HG03159 (cell line): ENCODE measurements at regions not wholly inside any gene's neighbourhood (a gene's known extent, or its start where the extent isn't known, plus 50 kb on each side); places are given as distances from the start of the nearest gene placed in this dataset.

Source experiments
- ATAC-seq: cut with Tn5 transposase; IDR thresholded peaks from one replicate; pipeline ENCODE4 v1.9.1; 2021; ENCODE audit warnings: mild to moderate bottlenecking, moderate library complexity; ENCODE audit not compliant: unreplicated experiment

GRCh38 chr2:147657086-147658000 is 187.5 kb upstream of the ACVR2A start:
- peak; percentile 62 for ATAC-seq

- no peak for ATAC-seq
Observed at GRCh38 chr2:147649998-147650397, 194.8 kb upstream of the ACVR2A start.

- no peak for ATAC-seq
Observed at GRCh38 chr2:147649286-147649685, 195.5 kb upstream of the ACVR2A start.

- ATAC-seq = no peak
Observed at GRCh38 chr2:147648471-147648870, 196.4 kb upstream of the ACVR2A start.

GRCh38 chr2:147647816-147648215 is 197.0 kb upstream of the ACVR2A start:
- ATAC-seq = no peak

GRCh38 chr2:147646818-147647468 is 197.9 kb upstream of the ACVR2A start:
- no peak for ATAC-seq

GRCh38 chr2:147644491-147644890 is 200.3 kb upstream of the ACVR2A start:
- no peak for ATAC-seq

GRCh38 chr2:147642765-147643164 is 202.1 kb upstream of the ACVR2A start:
- ATAC-seq = no peak

- ATAC-seq = no peak
Observed at GRCh38 chr2:147641651-147642050, 203.2 kb upstream of the ACVR2A start.

GRCh38 chr2:147639891-147640290 is 204.9 kb upstream of the ACVR2A start:
- ATAC-seq = peak; percentile 87

GRCh38 chr2:147639386-147639785 is 205.4 kb upstream of the ACVR2A start:
- ATAC-seq = no peak

- no peak for ATAC-seq
Observed at GRCh38 chr2:147636886-147637285, 207.9 kb upstream of the ACVR2A start.

GRCh38 chr2:147636238-147636882 is 208.5 kb upstream of the ACVR2A start:
- ATAC-seq = no peak

GRCh38 chr2:147634826-147635225 is 210.0 kb upstream of the ACVR2A start:
- ATAC-seq = no peak

GRCh38 chr2:147632198-147632597 is 212.6 kb upstream of the ACVR2A start:
- ATAC-seq = no peak

GRCh38 chr2:147631294-147631693 is 213.5 kb upstream of the ACVR2A start:
- no peak for ATAC-seq

- ATAC-seq = no peak
Observed at GRCh38 chr2:147630585-147630984, 214.2 kb upstream of the ACVR2A start.

- no peak for ATAC-seq
Observed at GRCh38 chr2:147628971-147629421, 215.8 kb upstream of the ACVR2A start.

GRCh38 chr2:147623328-147623727 is 221.5 kb upstream of the ACVR2A start:
- ATAC-seq = peak; percentile 97

GRCh38 chr2:147621656-147622197 is 223.1 kb upstream of the ACVR2A start:
- ATAC-seq = no peak

GRCh38 chr2:147619808-147620207 is 225.0 kb upstream of the ACVR2A start:
- ATAC-seq = no peak
